ENCODE measurements at regions not wholly inside any gene's neighbourhood (a gene's known extent, or its start where the extent isn't known, plus 50 kb on each side); places are given as distances from the start of the nearest gene placed in this dataset.

DNA sequence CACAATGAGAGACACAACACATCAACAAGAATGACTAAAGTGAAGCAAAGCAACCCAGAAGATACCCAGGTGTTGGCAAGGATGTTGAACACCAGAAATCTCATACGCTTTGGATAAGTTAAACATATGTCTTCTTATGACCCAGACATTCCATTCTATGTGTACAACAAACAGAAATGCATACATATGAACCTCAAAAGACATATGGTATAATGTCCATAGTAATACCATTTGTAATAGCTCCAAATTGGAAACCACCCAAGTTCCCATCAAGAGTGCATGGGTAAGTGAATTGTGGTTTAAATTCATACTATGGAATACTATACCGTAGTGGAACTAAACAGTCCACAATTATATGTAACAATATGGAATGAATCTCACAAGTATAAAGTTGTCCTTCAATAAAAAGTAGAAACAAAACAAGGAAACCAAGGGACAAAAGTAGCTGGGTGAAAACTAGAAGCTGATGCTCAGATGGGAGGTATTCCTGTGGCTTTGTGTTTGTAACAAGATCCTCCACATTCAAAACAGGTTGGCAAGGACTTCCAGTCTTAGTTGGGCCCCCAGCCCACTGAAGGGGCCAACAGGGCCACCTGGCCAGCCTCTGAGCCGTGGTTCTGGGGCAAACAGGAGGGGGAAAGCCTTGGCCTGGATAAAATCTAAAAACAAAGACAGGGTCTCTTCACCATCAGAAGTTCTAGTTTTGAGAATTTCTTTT, 171.8 kb upstream of the PITX1 start:
- intact Hi-C loops (cut with micrococcal nuclease), result no loop called here

DNA sequence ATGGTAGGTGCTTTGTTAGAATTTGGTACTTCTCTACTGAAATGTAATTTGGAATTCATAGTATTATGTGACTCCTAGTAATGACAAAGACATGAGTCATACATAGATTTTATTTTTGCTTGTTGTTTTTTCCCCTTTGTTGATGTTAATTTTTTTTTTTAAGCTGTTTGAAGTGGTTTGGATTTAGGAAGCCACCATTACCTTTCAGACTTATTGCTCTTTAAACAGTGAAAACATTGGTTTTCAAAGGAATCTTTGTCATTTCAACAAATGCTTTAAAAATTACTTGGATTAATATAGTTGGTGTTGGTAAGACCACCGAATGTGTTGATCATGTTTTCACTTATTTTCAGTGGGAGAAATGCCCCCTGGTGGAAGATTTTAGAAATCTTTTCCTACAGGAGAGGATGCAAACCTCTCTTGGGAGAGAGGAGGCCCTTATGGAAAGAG, 170.1 kb upstream of the PITX1 start:
- intact Hi-C loops (cut with micrococcal nuclease), result no loop called here

DNA sequence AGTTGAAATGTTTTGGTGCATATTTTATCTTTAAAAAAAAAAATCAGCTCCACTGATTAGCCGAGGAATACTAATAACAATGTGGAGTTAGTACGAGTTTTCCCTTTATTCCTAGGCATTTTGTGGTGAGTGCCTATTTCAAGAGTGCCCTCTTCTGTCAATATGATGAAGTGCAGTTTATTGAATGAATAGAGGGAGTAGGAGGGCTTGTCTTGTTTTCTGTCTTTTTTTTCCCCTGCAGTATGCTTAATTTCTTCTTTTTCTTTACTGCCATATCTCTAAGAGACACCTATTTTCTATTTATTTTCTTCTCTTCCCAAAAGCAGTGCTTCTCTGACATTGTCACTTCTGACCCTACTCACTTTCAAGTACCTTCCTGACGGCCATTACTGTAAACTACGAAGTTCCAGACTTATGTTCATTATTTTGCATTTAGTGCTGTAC, 169.6 kb upstream of the PITX1 start:
- intact Hi-C loops (cut with micrococcal nuclease), result no loop called here

DNA sequence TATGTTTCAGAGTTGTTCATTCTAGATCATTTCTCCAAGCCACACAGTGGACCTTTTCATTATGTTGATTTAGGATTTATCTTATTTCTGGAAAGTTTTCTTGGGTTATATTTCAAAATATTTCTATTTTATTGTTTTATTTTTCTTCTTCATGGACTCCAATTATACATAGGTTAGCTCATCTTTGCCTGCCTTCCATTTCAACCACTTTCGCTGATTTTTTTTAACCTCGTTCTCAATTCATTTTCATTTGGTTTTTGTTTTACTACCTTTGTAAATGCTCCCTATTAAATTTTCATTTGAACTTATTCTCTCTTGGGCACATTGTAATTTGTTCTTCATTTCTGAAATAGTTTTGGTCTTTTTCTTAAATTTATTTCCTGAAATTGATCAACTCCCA, 169.0 kb upstream of the PITX1 start:
- intact Hi-C loops (cut with micrococcal nuclease), result no loop called here

DNA sequence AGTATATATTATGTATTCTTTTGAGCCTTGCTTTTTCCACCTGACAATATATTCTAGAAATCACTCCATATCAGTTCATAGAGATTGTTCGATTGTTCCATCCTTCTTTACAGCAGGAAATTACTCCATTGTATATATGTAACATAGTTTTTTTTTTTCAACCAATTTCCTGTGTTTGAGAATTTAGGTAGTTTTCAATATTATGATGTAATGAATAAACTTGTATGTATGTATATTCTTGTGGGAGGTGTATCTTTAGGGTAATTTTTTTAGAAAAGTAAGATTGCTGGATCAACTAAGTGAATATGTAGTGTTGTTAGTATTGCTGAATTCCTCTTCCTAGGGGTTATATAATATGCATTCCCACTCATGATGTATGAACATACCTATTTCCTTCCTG, 165.9 kb upstream of the PITX1 start:
- intact Hi-C loops (cut with micrococcal nuclease), result loop anchor here (10.0 kb wide), 2 partner anchors 165 to 285 kb away; partner anchors contain the start of gene PITX1

DNA sequence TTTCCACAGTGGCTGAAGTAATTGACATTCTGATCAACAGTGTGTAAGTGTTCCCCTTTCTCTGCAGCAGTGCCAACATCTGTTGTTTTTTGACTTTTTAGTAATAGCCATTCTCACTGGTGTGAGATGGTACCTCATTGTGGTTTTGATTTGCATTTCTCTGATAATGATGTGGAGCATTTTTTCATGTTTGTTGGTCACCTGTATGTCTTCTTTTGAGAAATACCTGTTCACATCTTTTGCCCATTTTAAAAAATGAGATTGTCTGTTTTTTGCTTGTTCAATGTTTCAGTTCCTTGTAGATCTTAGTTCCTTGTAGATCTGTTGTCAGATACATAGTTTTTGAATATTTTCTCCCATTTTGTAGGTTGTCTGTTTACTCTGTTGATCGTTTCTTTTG, 162.5 kb upstream of the PITX1 start:
- intact Hi-C loops (cut with micrococcal nuclease), result loop anchor here (10.0 kb wide), 2 partner anchors 162 to 282 kb away; partner anchors contain the start of gene PITX1

DNA sequence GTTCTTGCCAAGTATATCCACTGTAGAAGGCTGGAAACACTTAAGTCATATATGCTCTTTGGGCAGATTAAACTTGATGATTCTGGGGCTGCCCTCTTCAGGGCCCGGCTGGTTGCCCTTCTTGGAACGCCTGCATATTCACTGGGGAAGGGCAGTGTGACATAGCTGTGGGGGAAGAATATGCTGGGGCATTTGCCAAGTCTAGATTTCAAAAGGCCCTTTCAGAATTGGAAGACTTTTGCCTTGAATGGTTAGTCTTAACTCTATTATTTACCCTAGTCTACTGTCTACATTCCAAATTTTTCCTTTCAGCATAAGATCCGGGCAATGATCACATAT, 161.2 kb upstream of the PITX1 start:
- intact Hi-C loops (cut with micrococcal nuclease), result loop anchor here (10.0 kb wide), 2 partner anchors 160 to 280 kb away; partner anchors contain the start of gene PITX1

DNA sequence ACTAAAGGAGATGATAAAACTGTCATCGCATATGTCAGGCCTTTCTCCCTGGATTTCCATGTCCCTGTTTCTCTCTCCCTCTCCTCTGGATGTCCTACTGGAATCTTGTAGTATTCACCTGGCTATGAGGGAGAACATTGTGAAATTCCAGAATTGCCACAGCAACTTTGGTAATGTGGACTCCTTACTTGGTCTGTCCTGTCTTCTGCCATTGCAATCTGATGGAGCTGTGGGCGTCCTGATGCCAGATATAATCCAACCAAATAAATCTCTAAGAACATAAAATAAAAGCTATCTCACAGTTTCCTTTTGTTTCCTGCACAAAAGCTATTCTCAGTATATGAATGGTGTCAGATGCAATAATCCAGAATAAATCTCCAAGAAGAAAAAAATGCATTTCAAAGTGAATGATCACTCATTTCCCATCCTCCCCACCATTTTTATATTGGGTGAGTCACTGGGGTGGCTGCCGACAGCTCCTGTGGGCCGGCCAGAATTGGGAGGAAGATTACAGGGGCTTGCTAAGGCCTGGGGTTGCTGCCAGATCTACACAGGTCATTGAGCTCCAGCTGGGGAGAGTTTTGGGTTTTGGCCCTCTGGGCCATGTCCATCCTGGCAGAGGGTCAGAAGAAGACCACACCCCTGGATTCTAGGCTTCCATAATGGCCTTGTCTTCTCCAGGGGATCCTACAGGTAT, 160.7 kb upstream of the PITX1 start:
- intact Hi-C loops (cut with micrococcal nuclease), result loop anchor here (5.0 to 10.0 kb wide), 3 partner anchors 138 to 280 kb away; partner anchors contain the start of gene PITX1

DNA sequence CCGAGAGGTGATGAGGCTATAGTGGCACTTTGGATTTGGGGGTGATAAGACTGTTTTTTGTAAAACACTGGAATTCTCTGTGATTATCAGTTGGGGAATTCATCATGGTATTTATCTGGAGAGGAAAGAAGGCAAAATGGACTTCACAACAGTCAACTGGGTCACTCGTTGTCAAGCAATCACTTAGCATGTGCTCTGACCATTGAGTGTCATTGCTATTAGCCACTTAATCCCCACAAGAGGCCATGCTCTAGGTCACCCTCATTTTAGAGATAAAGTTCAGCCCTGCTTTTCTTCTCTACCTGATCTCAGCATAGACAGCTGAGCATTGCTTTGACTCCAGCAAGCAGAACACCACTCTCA, 160.1 kb upstream of the PITX1 start:
- intact Hi-C loops (cut with micrococcal nuclease), result loop anchor here (5.0 to 10.0 kb wide), 3 partner anchors 138 to 279 kb away; partner anchors contain the start of gene PITX1

DNA sequence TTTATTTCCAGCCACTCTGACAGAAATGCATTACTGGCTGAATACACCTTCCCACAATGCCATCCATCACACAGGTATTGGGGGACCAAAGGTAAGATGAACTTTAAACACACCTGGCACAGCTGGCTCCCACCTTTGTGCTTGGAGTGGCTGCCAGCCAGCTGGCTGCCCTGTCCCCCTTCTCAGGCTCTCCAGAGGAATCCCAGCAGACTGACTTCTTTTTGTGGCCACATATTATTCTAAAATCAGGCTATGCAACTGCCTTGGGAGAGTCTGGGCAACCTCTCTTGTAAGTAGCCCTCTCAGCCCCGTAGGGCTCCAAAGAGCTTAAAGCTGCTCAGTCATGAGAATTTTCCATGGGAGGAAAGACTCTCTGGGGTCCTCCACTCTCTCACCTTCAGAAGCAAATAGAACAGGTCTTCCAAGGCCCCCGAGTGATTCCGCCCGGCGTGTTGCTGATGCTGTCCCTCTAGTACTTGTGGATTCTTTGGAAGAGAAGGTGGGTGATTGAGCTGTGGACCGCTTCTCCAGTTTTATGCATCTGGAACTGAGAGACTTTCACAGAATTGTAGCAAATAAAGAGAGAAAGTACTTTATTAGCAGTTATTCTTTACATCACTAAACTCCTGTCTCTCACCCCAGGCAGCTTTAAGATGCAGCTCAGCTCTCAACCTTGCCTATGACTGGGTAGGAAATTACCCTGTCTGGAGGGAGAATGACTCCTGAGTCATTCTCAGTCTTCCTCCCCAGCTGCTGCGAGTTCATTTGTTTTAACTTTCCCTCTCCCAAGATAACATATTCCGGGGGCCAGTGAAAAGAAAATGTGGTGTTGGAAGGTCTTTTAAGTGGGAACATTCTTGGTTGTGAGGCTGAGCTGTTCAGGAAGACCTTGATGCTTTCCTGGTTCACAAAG, 159.4 kb upstream of the PITX1 start:
- intact Hi-C loops (cut with micrococcal nuclease), result loop anchor here (5.0 to 10.0 kb wide), 3 partner anchors 139 to 279 kb away; partner anchors contain the start of gene PITX1

DNA sequence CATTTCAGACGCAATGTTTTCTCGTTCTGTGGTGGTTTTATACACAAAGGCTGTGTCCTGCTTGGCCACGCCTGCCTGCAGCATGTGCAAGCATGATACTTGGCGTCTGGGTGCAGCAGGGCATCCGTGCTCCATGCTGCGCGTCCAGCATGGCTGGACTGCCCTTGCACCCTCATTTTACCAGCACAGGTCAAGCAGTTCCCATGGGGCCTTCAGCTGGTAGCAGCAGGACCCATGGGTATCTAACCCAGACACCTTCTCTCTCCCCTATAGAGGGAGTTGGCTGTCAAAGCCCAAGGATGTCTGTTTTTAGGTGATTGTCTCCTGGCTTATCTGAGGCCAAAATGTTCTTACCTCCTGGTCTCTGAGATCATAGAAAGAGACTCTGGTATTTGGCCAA, 158.3 kb upstream of the PITX1 start:
- intact Hi-C loops (cut with micrococcal nuclease), result loop anchor here (5.0 to 10.0 kb wide), 3 partner anchors 140 to 278 kb away; partner anchors contain the start of gene PITX1

DNA sequence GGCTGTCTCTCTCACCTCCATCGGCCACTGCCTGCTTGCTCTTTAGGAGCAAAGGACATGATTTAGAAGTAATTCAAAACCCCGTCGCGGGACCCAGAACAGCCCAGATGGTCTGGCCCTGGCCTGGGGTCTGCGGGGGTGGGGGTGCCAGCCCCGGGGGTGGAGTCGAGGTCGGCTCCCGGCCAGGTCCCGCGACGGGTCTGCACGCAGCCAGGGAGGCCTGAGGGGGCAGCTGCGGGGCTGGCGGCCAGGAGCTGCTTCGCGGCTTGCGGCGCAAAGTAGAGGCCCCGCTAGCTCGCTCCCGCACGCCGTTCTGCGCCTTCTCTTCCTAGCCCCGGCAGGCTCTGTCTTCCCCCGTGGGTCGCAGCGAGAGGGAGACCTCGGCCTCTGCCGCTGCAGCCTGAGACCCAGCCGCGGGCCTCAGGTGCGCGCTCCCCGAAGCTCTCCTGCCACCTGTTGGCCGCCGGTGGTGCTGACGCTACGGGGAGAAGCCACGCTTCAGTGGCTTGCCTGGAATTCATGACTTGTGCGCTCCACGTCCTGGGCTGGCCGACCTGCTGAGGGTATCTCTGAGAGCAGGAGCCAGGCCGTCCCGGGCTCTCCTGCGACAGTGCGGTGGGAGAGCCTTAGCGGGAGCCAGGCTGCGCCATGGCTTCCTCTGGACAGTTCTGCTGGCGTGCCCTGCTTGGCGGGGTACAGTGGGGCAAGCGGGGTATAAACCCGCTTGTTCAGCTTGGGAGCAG, 157.2 kb upstream of the PITX1 start:
- intact Hi-C loops (cut with micrococcal nuclease), result loop anchor here (5.0 to 10.0 kb wide), 3 partner anchors 141 to 276 kb away; partner anchors contain the start of gene PITX1

DNA sequence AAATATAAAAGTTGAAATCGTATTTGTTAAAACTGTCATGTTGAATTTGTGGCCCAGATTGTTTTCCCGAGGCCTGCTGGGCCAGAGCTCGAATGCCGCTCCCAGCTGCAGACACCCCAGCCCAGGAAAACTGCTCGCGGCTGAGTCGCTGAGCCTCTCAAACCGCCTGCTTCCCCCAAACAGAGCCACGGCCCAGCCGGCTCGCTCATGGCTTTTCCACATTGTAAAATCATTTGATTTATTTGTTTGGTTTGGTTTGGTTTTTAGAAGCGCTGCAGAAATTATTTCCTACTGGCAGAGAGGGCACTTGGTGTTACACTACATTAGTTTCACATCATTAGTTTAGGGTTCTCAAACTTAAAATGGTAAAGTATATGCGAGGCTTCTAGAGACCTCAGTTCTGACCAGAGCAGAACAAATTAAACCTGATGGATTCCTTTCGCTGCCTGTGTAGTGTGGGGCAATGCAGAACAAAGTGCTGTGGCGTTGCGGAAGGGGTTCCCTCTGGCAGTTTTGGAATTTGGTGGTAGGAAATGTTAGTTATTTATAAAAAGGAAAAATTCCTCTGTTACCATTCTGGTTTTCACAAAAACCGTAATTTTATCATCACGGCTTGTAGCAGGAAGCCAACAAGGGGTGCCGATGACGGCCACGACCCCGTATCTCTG, 156.5 kb upstream of the PITX1 start:
- intact Hi-C loops (cut with micrococcal nuclease), result loop anchor here (5.0 to 10.0 kb wide), 3 partner anchors 142 to 276 kb away; partner anchors contain the start of gene PITX1

DNA sequence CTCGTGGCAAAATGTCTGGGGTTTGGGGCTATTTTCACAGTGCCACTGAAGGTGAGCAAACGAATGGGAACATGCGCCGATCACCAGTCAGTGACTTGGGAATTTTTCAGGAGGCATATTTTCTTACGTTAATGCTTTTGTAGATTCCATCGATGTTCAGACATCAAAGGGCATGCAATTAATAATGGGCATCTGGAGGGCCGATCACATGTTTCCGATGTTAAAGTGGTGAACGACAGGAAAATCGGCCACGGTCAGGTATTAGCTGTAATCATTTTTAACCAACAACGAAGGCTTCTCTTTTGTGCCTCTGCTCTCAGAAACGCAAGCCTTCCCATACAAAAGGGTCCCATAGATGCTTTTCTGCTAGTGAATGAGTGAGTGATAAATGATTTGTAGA, 155.0 kb upstream of the PITX1 start:
- intact Hi-C loops (cut with micrococcal nuclease), result no loop called here

DNA sequence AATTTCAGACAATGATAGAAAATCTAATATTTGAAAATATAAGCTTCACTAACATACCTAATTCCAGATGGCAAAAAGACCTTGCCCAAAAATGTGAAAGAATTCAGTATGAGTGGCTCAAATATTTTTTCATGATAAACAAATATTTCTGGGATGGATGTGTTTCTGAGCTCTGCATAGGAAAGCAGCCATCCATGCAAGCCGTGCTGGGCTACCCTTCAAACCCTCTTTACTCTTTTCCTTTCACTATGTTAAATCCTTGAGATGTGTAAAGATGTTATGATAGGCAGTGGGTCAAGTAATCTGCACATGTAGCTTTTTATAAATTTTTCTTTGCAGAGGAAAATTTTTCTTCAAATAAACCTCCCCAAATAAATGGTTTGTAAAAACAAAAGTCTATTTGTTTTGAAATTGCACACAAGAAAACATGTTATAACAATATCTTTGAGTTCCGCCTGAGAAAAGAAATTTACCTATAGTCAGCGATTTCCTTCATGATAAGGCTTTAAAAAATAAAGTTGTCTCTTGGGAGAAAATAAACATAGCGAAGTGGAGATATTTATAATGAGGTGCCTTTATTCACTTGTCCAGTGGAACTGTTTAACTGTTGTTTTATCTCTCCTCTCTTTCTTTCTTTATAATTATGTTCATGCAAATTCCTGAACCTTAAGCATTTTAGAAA, 154.3 kb upstream of the PITX1 start:
- intact Hi-C loops (cut with micrococcal nuclease), result no loop called here

DNA sequence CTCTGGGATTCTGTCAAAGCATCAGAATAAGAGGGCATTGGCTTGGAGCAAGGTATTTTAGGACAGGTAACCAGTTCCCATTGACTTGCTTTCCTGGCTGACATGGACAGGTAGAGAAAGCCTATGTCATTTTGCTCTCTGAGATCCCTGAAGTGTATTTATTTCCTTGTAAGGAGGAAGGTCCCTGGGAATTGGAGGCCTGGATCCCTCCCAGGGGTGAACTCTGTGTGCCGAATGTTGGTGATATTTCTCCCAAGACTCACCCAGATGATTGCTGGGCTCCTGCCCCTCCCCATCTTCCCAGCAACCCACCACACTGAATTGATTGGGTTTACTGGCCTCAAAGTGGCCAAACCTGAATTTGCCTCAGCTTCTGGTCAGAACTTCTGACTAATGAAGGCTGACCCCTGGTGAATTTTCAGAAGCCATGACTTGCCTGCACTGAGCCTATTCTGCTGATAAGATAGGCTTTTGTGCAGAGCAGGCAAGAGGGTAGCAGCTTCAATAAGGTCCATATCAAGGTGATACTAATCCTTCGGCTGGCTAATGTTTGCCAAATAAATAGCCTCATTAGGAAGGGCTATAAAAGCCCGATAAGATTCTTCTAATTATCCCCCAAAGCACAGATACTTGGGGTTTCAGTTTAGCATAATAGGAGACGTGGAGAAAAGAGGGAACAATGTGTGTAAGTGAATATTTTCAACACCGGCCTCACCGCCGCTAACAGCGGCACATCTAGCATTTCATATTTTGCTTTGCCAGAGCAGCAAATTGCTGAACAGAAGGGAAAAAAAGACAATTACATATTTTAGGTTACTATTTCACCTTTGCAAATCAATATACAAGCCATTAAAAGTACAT, 152.9 kb upstream of the PITX1 start:
- intact Hi-C loops (cut with micrococcal nuclease), result no loop called here

DNA sequence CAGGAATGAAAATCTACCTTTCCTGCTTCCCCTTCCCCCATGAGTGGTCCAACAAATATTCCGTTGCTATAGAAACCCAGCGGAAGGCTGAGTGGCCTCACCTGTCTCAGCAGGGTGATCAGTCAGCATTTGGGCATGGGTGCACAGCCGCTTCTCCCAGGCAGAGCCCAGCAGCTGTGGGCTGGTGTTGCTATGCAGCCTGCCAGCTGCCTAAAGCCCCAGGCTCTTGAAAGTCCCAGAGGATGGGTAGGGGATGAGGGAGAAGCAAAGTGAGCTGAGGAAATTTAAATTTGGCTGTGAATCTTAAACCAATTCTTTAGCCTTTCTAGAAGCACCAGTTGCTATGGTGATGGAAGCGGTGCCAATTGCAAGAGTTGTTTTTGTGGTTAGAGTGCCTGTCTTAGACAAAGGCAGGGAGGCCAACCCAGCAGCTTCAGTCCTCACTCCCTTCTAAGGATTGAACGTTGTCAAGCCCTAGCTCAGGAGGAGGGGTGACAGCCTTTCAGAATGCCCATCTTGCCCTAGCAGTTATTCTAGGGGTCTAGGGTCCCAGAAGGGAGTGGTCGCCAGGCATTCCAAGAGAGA, 151.5 kb upstream of the PITX1 start:
- intact Hi-C loops (cut with micrococcal nuclease), result no loop called here

DNA sequence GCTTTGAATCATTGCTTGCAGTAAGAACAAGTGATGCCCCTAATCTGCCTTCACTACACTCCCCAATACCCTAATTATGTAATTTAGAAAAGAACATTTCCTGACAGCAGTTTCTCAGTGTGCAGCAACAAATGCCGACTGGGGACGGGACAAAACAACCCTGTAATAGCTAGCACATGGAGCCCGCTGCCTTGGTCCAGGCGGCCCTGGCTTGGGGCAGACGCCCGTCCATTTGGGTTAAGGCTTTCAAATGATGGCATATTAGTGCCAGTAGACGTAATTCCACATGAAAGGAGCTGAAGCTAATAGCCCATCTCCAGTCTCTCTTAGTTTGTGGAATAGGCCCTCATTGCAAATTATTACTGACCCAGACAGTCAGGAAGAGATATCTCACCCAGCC, 150.6 kb upstream of the PITX1 start:
- intact Hi-C loops (cut with micrococcal nuclease), result no loop called here

Data from T-helper 2 cell treated with Interferon-gamma antibody and Interleukin-4, amounts not matched to agents 100 ng/mL and 5 ng/mL, for 36 hours (primary cell).